ENCODE measurements at regions not wholly inside any gene's neighbourhood (a gene's known extent, or its start where the extent isn't known, plus 50 kb on each side); places are given as distances from the start of the nearest gene placed in this dataset.
"Not testable (repeated sequence)": the region's sequence is repeated elsewhere in the genome, so short reads cannot be mapped to it uniquely, and the experiment has no call there.

DNA sequence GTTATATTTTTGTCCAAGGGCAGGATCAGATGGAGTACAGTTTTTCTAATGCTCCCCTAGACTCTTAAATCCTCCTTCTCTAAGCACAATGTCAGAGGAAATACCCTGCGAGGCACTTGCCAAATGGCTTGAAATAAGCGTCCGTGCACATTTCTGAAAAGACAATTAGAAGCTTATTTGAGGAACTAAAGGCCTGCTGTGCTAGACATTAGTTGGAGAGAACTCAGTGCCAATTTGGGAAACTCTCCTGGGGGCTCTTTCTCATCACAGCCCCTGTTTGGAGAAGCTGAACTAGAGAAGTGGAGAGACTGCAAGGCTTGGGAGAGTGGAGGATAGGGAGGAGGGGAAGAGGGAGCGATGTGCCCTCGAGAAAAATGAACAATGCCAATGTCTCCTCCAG, 247.6 kb upstream of the C2CD4B start:
- DNase-seq (ENCODE audit: low spot score): no peak

DNA sequence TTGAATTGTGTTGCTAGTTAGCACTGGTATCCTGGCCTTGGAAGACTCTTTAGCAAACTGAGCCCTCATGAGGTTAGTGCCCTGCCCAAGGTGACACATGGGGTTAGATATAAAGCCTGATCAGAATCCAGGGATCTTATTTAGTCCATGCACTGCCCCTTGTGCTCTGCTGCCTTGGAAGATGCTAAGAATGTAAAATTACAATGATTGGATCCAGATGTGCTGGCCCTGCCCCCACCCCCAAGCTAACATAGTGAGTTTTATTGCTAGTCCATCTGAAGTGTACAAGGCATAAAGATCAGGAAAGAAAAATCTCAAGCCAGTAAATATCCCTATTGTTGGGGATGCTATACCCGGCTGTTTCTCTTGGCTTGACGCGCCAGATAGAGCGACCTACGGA, 248.1 kb upstream of the C2CD4B start:
- no peak for DNase-seq (ENCODE audit: low spot score)

DNA sequence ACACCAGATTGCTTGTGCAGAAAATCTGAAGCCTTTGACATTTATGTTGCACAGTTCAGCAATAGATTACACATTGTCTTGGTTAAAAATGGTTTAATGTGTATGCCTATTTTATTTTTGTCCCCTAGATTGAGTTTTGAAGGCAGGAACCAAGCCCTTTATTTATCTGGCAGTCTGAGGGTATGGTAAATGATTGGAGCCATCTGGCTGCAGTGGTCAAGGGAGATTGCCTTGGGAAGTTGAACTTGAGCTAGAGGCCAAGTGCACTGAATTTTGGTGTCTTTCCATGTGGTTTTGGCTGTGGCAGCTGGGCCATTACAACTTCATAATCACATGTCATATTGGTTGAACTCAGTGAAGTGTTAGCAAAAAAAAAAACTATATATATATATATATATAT, 248.7 kb upstream of the C2CD4B start:
- DNase-seq (ENCODE audit: low spot score): no peak

DNA sequence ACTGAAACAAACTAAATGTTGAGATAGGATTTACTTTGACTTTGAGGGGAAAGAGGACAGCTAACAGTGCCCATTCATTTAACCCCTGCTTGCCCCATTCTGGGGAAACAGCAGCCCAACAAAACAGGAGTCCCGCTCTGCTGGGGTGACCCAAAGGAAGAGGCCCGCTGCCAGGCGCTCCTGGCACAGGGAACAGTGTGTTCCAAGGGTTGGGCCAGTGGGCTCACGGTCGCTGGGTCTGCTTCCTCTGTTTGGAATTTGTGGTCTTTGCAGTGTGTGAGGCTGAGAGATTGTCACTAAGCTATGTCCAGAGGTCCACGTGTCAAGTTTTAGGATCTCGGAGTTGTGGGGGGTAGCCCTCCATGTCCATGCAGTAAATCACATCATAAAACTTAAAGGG, 250.4 kb upstream of the C2CD4B start:
- DNase-seq (ENCODE audit: low spot score): no peak

DNA sequence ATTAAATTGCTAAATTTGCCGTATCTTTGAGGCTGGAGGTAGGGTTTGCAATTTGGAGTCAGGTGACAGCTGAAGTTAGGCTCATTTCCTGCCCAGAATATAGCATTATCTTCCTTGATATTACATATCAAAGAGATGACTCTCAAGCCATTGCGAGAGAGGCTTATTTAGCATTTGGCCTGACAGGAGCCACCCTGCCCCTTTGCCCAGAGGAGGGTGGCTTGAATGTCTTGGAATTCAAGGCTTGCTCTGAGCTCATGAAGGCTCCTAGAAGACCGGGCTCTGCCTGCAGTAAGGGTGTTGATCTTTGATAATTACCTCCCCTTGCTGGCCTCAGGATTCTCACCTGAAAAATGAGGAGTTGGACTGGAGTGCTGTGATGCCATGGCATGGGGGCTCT, 251.4 kb upstream of the C2CD4B start:
- DNase-seq (ENCODE audit: low spot score): no peak

DNA sequence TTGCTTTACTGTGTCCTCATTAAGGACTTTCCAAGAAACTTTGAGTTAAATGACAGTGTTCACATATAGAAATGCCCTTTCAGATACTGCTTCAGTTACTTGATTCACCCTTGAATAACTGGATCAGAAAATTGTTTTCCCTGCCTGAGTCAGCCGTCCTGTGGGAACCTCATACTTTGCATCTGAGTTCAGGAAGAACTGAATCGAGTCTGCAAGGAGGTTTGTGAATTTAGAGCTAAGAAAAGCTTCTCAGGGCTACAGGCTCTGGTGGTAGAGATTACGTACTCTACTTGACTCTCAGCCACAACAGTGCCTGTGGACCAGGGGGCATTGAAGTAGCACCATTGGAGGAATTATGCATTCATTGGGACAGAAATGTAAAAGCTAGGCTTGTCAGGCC, 252.4 kb upstream of the C2CD4B start:
- DNase-seq (ENCODE audit: low spot score): no peak

DNA sequence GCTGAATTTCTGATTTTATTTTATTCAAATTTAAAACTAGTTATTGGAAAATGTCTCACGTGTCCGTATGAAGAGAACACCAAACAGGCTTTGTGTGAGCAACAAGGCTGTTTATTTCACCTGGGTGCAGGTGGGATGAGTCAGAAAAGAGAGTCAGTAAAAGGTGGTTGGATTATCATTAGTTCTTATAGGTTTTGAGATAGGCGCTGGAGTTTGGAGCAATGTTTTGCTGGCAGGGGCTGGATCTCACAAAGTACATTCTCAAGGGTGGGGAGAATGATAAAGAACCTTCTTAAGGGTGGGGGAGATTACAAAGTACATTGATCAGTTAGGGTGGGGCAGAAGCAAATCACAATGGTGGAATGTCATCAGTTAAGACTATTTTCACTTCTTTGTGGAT, 253.4 kb upstream of the C2CD4B start:
- DNase-seq (ENCODE audit: low spot score): not testable (repeated sequence)

DNA sequence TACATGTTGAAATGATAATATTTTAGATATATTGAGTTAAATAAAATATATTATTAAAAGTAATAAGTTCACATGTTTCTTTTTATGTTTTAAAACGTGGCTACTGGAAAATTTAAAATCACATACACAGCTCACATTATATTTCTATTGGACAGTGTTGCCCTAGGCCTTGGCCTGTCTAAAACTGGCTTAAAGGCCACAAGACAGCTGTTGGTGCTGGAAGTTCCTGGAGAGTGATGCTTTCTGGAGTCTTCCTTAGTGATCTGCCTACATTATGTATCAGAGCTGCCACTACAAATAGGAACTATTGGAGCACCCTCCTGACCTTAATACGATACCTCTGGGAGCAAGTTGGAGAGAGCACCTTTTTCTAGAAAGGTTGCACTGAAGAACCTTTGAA, 254.1 kb upstream of the C2CD4B start:
- no peak for DNase-seq (ENCODE audit: low spot score)

DNA sequence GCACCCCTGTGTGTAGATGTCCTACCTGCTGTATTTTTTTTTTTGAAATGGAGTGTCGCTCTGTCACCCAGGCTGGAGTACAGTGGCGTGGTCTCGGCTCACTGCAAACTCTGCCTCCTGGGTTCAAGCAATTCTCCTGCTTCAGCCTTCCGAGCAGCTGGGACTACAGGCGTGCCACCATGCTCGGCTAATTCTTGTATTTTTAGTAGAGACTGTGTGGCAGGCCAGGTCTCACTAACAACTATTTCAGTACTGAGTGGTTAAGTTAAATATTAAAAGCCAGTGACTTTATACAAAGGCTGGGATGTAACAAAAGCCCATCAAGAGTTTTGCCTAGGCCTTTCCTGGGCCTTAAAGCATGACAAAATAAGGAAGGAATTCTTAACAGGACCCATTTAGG, 255.3 kb upstream of the C2CD4B start:
- not testable (repeated sequence) for DNase-seq (ENCODE audit: low spot score)

DNA sequence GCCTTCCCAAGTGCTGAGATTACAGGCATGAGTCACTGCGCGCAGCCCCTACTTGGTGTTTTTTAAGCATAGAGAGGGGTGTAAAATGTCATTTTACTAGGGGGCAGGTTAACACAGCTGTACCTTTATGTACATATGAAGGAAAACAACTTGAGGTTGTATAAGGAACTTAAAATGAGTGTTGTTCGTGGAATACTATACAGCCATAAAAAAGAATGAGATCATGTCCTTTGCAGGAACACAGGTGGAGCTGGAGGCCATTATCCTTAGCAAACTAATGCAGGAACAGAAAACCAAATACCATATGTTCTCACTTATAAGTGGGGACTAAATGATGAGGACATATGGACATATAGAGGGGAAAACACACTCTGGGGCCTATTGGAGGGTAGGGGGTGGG, 256.2 kb upstream of the C2CD4B start:
- no peak for DNase-seq (ENCODE audit: low spot score)

DNA sequence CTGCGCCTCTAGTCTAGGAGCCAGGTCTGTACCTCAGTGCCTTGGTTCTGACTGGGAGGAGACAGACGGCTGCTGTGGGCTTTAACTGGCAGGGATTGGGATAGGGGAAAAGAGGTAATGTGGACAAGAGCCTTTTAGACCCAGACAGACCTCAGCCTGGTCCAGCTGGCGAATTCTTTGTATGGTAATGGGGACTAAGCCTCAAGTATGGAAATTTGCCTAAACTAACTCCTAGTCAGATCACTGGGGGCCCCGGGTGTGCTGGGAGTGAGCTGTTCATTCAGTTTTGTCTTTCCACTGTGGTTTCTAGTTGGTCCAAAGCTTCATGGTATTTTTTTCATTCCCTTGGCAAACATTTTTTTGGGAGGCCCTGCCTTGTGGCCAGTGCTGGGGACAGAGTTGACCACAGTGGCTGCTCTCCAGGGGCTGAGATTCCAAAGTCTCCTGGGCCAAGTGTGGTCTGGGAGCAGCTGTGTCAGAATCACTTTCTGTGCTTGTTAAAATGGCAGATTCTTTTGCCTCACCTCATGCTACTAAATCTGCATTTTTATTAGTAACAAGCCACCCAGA, 261.4 kb upstream of the C2CD4B start:
- DNase-seq (ENCODE audit: low spot score): no peak

DNA sequence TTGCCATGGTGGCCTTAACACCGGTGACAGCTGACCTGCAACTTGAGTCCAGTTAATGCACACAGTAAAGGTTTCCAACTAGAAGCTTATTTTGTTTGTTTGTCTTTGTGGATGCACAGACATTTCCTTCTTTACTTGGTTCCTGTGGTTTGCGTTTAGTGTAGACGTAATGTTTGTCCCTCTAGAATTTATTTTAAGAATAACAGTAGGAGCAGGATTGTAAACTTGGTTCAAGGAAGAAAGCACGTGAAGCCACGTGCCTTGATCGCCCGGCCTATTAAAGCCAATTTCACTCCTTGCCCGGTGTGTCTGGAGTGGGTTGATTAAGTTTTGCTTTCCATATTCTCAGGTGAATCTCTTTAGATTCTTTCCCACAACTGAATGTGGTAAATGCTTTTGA, 263.2 kb upstream of the C2CD4B start:
- DNase-seq (ENCODE audit: low spot score): no peak

DNA sequence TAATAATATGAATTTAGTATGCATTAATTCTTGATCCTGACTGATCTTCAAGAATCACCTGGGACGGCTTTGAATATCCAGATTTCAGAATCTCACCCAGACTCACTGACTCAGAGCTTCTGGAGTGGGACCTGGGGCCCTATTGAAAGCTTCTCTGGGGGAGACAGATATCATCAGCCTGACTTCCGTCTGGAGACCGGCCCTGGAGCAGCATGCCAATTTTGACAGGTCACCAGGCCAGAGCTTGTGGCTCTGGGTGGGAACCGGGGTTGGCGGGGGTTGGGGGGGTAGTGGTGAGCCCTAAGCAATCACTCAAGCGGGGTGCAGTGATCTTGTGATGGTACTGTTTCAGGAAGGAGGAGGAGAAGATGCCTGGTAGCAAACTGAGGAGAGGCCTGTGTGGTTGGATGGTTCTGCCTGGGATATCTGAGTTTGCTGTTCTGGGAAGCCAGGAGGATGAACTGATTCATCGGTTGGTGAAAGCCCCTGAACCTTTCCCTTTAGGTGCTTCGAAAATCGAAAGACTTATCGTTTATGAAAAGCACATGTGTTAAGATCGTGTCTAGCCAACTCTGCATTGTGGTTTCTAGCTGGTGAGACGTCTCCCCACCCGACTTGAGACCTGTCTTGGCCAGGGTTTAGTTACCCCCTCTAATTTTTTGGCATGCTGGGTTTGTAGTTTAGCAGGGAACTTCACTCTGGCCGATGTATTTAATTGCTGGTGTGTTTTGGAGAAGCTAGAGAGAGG, 263.9 kb upstream of the C2CD4B start:
- DNase-seq (ENCODE audit: low spot score): no peak

DNA sequence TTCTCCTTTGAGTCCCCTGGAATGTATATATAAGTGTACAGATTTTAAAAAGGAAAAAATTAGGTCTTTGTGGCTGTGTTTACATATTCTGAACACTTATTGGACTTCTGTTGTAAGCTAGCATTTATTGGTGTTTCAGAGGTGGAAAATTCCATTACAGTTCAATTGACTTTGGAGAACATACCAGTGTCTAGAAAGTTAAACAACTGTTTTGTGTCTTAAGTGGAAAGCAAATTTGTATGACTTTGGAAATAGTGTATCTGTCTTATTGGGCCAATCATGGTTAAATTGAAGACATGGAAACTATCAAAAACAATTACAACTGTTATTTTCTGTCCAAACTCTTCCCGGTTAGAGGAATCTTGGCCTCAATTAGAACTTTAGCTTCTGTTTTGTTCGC, 265.0 kb upstream of the C2CD4B start:
- no peak for DNase-seq (ENCODE audit: low spot score)

DNA sequence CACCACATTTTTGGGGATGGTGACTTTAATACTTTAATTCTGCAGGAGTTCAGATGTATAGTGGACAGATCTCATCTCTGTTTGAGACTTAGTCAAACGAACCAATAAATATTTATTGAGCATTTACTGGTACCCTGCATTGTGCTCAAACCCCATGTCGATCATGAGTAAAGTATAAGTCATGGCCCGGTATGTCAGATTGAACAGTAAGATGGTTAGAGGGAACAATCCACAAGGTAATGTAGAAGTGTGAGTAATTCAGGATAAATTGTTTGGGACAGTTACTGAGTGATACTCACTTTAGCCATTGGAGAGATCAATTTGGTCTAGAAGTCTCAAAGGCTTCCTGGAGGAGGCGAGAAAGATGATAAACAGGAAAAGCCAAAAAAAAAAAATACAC, 265.5 kb upstream of the C2CD4B start:
- no peak for DNase-seq (ENCODE audit: low spot score)

DNA sequence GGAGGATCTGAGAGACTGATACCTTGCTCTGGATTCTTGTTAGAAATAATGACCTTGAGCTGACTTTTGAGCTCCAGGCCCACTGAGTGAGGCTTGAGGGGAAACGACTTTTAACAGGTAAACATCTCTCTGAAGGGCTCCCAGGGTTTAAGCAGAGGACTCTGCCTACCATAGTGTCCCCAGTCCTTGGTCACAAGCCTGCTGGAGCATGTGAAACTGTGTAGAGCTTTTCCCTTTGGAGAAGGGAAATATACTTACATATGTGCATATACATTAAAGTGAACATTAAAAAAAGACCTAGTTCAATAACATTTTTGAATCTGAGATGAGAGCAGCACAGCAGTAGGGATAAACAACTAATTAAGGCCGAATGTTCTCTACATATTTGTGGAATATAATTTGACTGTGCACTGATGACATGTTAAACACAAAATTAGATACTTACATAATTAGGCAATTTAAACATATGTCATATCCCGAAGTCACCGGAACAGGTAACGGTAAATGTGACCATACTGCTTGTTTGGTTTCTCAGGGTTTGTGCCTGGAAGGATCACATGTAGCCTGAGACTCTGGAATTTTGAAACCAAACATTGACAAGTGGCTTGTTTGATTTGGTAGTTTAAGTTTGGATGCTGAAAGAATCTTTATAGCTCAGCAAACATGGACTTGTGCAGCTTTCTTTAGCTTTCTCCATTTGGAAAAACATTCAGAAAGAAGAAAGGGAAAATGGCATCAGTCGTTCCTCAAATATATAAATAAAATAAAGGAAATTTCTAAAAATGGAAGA, 266.1 kb upstream of the C2CD4B start:
- no peak for DNase-seq (ENCODE audit: low spot score)

DNA sequence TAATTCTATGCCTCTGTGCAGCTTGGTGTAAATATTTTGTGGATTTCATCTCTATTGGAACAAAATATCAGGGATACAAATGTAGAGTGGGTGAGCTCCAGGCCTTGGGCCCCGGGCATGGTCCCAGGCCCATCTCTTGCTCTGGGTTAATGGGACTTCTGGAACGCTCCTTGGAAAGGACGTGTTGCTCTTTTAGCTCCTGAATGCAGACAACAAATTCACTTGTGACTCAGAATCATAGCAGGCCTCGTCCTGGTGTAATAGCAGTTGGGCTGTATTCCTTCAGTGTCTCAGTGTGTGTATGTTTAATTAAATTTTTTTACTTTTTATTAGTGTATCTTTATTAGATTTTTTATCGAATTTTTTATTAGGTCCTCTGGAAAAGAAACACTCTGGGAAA, 266.7 kb upstream of the C2CD4B start:
- no peak for DNase-seq (ENCODE audit: low spot score)

DNA sequence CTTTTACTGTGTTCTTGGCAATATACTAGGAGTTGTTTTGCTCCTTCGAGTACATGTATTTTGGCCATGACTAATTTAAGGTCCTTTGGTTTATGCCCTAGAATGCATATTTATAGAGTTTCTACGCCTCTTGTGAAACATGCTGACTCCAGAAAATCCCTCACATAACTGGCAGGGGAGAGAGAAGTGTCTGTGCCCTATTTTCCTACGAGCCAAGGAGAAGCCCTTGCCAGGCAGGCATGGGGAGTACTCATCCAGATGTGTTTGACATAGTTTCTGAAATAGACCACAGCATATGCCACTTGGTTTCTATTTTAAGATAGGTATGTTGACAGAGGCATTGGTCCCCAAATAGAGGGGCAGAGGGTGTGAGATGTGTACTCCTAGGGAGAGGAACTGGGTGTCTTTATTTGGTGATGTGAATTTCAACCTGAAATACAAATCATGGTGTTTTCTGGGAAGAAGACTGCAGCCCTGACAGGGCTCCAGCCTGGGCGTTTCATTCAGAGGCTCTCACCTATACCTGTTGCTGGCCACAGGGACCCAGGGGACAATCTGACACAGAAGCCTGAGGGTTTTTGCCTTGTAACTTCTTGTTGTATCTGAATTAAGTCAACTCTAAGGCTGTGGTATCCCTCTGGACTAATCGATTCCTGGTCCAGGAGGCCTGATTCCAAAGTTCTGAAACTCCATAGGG, 267.8 kb upstream of the C2CD4B start:
- no peak for DNase-seq (ENCODE audit: low spot score)

DNA sequence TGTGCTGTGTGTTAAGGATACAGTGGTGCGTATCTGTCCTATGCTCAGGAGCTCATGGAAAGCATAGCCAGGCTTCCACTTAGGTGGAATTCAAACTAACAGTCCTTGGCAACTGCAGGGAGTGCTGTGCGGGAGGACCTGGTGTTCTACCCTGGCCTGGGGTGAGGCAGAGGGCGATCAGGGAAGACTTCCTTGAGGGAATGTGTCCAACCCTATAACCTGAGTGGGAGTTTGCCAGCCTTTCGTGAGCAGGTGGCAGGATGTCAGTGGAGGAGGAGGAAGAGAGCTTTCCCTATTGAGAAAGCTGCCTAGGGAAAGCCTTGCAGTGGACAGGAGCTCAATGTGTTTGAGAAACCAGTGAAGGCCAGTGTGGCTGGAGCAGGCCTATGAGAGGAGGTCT, 271.1 kb upstream of the C2CD4B start:
- no peak for DNase-seq (ENCODE audit: low spot score)

DNA sequence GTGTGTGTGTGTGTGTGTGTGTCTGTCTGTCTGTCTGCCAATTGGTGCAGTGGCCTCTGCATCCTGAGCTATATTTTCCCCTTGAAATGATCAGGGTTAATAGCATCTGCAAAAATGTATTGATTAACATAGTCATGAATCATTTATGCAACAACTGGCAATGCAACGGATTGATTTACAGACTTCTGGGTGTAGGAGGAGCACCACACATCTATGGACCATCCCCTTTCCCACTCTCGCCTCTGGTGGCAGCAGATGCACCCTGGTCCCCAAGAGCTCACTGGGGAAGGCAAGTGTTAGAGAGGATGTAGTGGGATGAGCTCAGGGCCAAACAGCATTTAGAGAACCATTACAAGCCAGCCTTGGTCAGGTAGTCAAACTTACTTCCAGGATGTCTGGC, 272.7 kb upstream of the C2CD4B start:
- no peak for DNase-seq (ENCODE audit: low spot score)

DNA sequence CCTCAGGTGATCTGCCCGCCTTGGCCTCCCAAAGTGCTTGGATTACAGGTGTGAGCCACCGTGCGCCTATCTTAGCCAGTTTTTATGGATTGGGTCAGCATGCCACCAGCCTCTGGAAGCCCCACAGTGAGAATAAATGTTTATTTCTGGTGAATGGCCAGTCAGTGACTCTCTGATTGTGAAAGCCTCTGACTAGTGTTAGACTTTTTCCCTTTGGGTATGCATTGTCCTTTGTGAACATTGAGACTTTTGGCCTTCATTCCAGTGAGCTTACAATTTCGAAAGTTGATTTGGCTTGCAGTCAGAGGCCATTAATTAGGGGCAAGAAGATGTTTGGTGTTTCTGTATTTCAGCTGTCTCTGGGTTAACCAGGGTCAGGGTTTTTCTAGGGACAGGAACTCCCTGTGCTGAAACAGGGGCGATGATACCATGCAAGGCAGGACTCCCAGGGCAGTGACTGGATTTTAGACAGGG, 274.5 kb upstream of the C2CD4B start:
- DNase-seq (ENCODE audit: low spot score): no peak

DNA sequence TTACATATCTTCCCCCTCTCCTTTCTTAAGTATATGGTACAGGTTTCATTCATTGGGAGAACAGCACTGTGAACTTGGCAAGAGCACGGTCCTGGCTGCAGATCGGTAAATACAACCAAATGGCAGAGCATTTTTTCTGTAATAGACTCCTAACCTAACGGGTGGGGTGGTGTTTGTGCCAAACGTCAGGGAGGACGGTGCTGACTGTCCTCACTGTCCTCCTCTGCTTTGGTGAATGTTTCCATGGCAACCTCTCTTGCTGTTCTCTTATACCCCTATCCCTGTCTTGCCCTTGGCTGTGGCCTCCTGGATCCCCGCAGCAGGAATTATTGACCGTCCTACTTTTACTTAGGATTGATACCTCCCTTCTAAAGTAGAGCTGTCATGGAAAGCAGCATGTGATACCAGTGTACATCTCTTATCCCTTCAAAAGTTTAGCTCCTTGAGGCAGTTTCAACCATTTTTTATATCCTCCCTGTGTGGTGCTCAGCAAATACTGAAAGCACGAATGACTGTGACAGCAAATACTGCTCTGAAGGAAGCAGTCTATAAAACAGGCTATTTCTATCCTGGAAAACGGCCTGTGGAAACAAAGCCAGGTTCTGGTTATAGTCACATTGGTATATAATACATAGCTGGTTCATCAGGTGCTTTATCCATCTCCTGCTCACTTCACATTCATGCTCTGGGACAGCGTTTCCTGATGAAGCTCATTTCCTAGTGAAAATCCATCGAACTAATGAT, 275.4 kb upstream of the C2CD4B start:
- no peak for DNase-seq (ENCODE audit: low spot score)

All from hematopoietic multipotent progenitor cell treated with erythropoietin and hydrocortisone succinate and interleukin-3 and kit ligand, for 17 days (in vitro differentiated cells).